Neural progenitor cell (in vitro differentiated cells): ENCODE measurements at regions not wholly inside any gene's neighbourhood (a gene's known extent, or its start where the extent isn't known, plus 50 kb on each side); places are given as distances from the start of the nearest gene placed in this dataset.

ENCODE experiments used
- EZH2 ChIP-seq: fragments of 200-600 bp; sonication (generic); IDR thresholded peaks from 2 replicates; pipeline ENCODE4 v1.6.1; 2017; ENCODE audit warnings: antibody characterized with exemption, mild to moderate bottlenecking, moderate library complexity
- EZH2phosphoT487 ChIP-seq: fragments of 200-600 bp; sonication (generic); IDR thresholded peaks from 2 replicates; pipeline ENCODE4 v1.6.1; 2017; ENCODE audit warnings: antibody characterized with exemption
- TF ChIP-seq, protein P1 (sequence below): fragments of 200-600 bp; sonication (generic); IDR thresholded peaks from 2 replicates; pipeline ENCODE4 v1.5.1; 2017; ENCODE audit warnings: antibody characterized with exemption, mild to moderate bottlenecking

DNA sequence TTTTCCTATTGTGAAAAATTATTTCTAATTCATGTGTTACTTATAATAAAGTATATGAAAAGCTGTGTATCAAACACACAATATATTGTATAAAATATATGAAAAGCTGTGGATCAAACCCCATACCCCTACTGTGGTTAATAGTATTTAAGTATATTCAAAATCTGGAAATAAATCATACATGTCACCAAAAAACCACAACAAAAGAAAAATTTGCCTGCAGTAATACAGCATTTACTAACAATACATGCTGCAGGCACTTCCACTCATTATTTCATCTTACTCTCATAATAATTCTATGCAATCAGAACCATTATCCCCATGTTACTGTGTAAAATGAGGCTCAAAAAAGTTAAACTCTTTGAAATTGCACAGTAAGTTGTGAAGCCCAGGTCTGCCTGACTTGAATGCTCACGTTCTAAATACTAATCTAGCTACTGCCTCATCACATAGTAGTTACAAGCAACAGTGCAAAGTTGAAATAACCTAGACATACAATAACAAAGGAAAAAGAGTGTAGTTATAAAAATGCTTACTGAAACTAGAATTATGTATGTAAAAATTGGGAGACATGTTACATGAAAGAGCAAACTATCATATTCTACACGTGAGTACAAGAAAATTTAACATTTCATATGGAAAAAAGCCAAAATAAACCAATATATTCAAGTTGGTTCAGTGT lies 61.7 kb downstream of the FAM217A start:
- TF ChIP-seq, protein P1, sequence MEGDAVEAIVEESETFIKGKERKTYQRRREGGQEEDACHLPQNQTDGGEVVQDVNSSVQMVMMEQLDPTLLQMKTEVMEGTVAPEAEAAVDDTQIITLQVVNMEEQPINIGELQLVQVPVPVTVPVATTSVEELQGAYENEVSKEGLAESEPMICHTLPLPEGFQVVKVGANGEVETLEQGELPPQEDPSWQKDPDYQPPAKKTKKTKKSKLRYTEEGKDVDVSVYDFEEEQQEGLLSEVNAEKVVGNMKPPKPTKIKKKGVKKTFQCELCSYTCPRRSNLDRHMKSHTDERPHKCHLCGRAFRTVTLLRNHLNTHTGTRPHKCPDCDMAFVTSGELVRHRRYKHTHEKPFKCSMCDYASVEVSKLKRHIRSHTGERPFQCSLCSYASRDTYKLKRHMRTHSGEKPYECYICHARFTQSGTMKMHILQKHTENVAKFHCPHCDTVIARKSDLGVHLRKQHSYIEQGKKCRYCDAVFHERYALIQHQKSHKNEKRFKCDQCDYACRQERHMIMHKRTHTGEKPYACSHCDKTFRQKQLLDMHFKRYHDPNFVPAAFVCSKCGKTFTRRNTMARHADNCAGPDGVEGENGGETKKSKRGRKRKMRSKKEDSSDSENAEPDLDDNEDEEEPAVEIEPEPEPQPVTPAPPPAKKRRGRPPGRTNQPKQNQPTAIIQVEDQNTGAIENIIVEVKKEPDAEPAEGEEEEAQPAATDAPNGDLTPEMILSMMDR: no peak
- TF ChIP-seq EZH2 (no peak), EZH2phosphoT487 (no peak)
